ENCODE measurements at regions not wholly inside any gene's neighbourhood (a gene's known extent, or its start where the extent isn't known, plus 50 kb on each side); places are given as distances from the start of the nearest gene placed in this dataset.

GRCh38 chr13:72174549-72174948 lies 307.5 kb upstream of the DACH1 start:
- no peak for DNase-seq (ENCODE audit: low read depth in 2 of 2, low spot score in 1 of 2)

GRCh38 chr13:72170571-72170970 lies 303.6 kb upstream of the DACH1 start:
- DNase-seq (ENCODE audit: low read depth in 2 of 2, low spot score in 1 of 2) = no peak

- DNase-seq (ENCODE audit: low read depth in 2 of 2, low spot score in 1 of 2) = no peak
Measured at GRCh38 chr13:72168126-72168855, 301.3 kb upstream of the DACH1 start.

- no peak for DNase-seq (ENCODE audit: low read depth in 2 of 2, low spot score in 1 of 2)
Measured at GRCh38 chr13:72166102-72166650, 299.2 kb upstream of the DACH1 start.

- no peak for DNase-seq (ENCODE audit: low read depth in 2 of 2, low spot score in 1 of 2)
Measured at GRCh38 chr13:72165276-72165675, 298.3 kb upstream of the DACH1 start.

GRCh38 chr13:72164811-72165210 lies 297.8 kb upstream of the DACH1 start:
- DNase-seq (ENCODE audit: low read depth in 2 of 2, low spot score in 1 of 2) = no peak

- DNase-seq (ENCODE audit: low read depth in 2 of 2, low spot score in 1 of 2) = no peak
Measured at GRCh38 chr13:72163678-72164077, 296.7 kb upstream of the DACH1 start.

GRCh38 chr13:72160977-72161376 lies 294.0 kb upstream of the DACH1 start:
- no peak for DNase-seq (ENCODE audit: low read depth in 2 of 2, low spot score in 1 of 2)

- no peak for DNase-seq (ENCODE audit: low read depth in 2 of 2, low spot score in 1 of 2)
Measured at GRCh38 chr13:72156760-72157159, 289.8 kb upstream of the DACH1 start.

GRCh38 chr13:72153272-72153671 lies 286.3 kb upstream of the DACH1 start:
- no peak for DNase-seq (ENCODE audit: low read depth in 2 of 2, low spot score in 1 of 2)

GRCh38 chr13:72151241-72151640 lies 284.2 kb upstream of the DACH1 start:
- no peak for DNase-seq (ENCODE audit: low read depth in 2 of 2, low spot score in 1 of 2)

- DNase-seq (ENCODE audit: low read depth in 2 of 2, low spot score in 1 of 2) = no peak
Measured at GRCh38 chr13:72150502-72150901, 283.5 kb upstream of the DACH1 start.

GRCh38 chr13:72149701-72150100 lies 282.7 kb upstream of the DACH1 start:
- DNase-seq (ENCODE audit: low read depth in 2 of 2, low spot score in 1 of 2) = no peak

- DNase-seq (ENCODE audit: low read depth in 2 of 2, low spot score in 1 of 2) = no peak
Measured at GRCh38 chr13:72146816-72147215, 279.8 kb upstream of the DACH1 start.

GRCh38 chr13:72145383-72145782 lies 278.4 kb upstream of the DACH1 start:
- no peak for DNase-seq (ENCODE audit: low read depth in 2 of 2, low spot score in 1 of 2)

GRCh38 chr13:72144636-72145035 lies 277.6 kb upstream of the DACH1 start:
- no peak for DNase-seq (ENCODE audit: low read depth in 2 of 2, low spot score in 1 of 2)

GRCh38 chr13:72141855-72142519 lies 275.0 kb upstream of the DACH1 start:
- no peak for DNase-seq (ENCODE audit: low read depth in 2 of 2, low spot score in 1 of 2)

- no peak for DNase-seq (ENCODE audit: low read depth in 2 of 2, low spot score in 1 of 2)
Measured at GRCh38 chr13:72139192-72139591, 272.2 kb upstream of the DACH1 start.

- DNase-seq (ENCODE audit: low read depth in 2 of 2, low spot score in 1 of 2) = no peak
Measured at GRCh38 chr13:72132075-72132474, 265.1 kb upstream of the DACH1 start.

- no peak for DNase-seq (ENCODE audit: low read depth in 2 of 2, low spot score in 1 of 2)
Measured at GRCh38 chr13:72129117-72129516, 262.1 kb upstream of the DACH1 start.

GRCh38 chr13:72127031-72127430 lies 260.0 kb upstream of the DACH1 start:
- DNase-seq (ENCODE audit: low read depth in 2 of 2, low spot score in 1 of 2) = no peak

GRCh38 chr13:72126424-72126823 lies 259.4 kb upstream of the DACH1 start:
- DNase-seq (ENCODE audit: low read depth in 2 of 2, low spot score in 1 of 2) = no peak

GRCh38 chr13:72125561-72125960 lies 258.6 kb upstream of the DACH1 start:
- no peak for DNase-seq (ENCODE audit: low read depth in 2 of 2, low spot score in 1 of 2)

Data from stimulated activated CD8-positive, alpha-beta memory T cell treated with anti-CD3 and anti-CD28 coated beads, Interleukin-4, amount 100 ng/mL, for 4 hours (primary cell).